Right lobe of liver (tissue), 6 donors: ENCODE measurements at regions not wholly inside any gene's neighbourhood (a gene's known extent, or its start where the extent isn't known, plus 50 kb on each side); places are given as distances from the start of the nearest gene placed in this dataset.

Source experiments
- ATAC-seq, 4 donors: fragments of 200-7000 bp; cut with Tn5 transposase; one replicate each; pipeline ENCODE4 v1.9.1; 2020; ENCODE audit warnings: mild to moderate bottlenecking in 4 of 4, moderate library complexity in 4 of 4
- DNase-seq, 3 donors: peaks; one replicate each; pipeline ENCODE4 v3.0.0-alpha.2; 2020
- H3K27ac ChIP-seq, 3 donors: fragments of 200-600 bp; one replicate each; pipeline ENCODE4 v1.8.0; 2022
- H3K27me3 ChIP-seq, 2 donors: fragments of 200-600 bp; one replicate each; pipeline ENCODE4 v1.8.0; 2022
- H3K36me3 ChIP-seq, 4 donors: fragments of 200-600 bp; sonication (generic) in 1 of 4; one replicate each; pipeline versions ENCODE4 v1.5.1 to v1.8.0; 2017 to 2022; ENCODE audit warnings: control low read depth in 1 of 4
- H3K4me1 ChIP-seq, 4 donors: fragments of 200-600 bp; sonication (generic) in 1 of 4; one replicate each; pipeline versions ENCODE4 v1.5.1 to v1.8.0; 2017 to 2022; ENCODE audit warnings: control low read depth in 1 of 4
- H3K4me3 ChIP-seq, 3 donors: fragments of 200-600 bp; one replicate each; pipeline ENCODE4 v1.8.0; 2022
- H3K9me3 ChIP-seq, 4 donors: fragments of 200-600 bp; sonication (generic) in 1 of 4; one replicate each; pipeline versions ENCODE4 v1.5.1 to v1.8.0; 2017 to 2022; ENCODE audit warnings: control low read depth in 1 of 4
- CTCF ChIP-seq, 4 donors: fragments of 200-600 bp in 3 of 4; fragments of 450-650 bp in 1 of 4; IDR thresholded peaks; one replicate each; pipeline versions ENCODE4 v1.5.1 to v1.8.0; 2016 to 2022; ENCODE audit warnings: antibody characterized with exemption in 4 of 4, mild to moderate bottlenecking in 2 of 4
- POLR2A ChIP-seq: fragments of 450-650 bp; IDR thresholded peaks from one replicate; pipeline ENCODE4 v1.6.1; 2017; ENCODE audit warnings: antibody characterized with exemption, mild to moderate bottlenecking
- WGBS: methylation state at CpG from one replicate; pipeline ENCODE4 v1.1.6; 2018; ENCODE audit warnings: low coverage, low lambda C conversion rate; ENCODE audit not compliant: insufficient coverage; ENCODE audit errors: missing lambda C conversion rate; 5-methylcytosine and 5-hydroxymethylcytosine counted together
- intact Hi-C, 2 donors: fragments of 100-400 bp; cut with DNase I; formaldehyde crosslinking; loops; one replicate each; pipeline versions ENCODE4 v1.11.2 to v1.14.1; 2022
- donor health status: DM: no; HTN: yes; CAD: no.
- donor health status: DM: no; HTN: no; CAD: no.
- donor health status: DM: no; HTN: no; CAD: no.
- donor health status: DM: no; HTN: yes; CAD: no.
- donor health status: DM: no; HTN: yes; CAD: no.

GRCh38 chr1:69220672-69221071 is 347.1 kb upstream of the LRRC7 start:
- Histone ChIP-seq H3K4me3 (no peak overlapping the region), H3K36me3 (no peaks in the 10 kb centered on the region), H3K27ac (no peak overlapping the region), H3K27me3 (no peaks in the 10 kb centered on the region), H3K9me3 (no peaks in the 10 kb centered on the region), H3K4me1 (no peaks in the 10 kb centered on the region)
- no peak for TF ChIP-seq CTCF (IDR thresholded peaks at IDR 0.05)
- 100% methylated on average over 1 of the region's 1 CpG for WGBS
- intact Hi-C loops = no loop called here
- DNase-seq (no peak), ATAC-seq (no peak)

GRCh38 chr1:69221524-69221923 is 346.2 kb upstream of the LRRC7 start:
- H3K27me3 ChIP-seq = no peaks in the 10 kb centered on the region
- 40% methylated on average over 1 of the region's 1 CpG for WGBS
- no peaks in the 10 kb centered on the region for H3K36me3 ChIP-seq
- ATAC-seq (no peak), DNase-seq (no peak)
- no peaks in the 10 kb centered on the region for H3K9me3 ChIP-seq
- TF ChIP-seq POLR2A (no peak), CTCF (IDR thresholded peaks at IDR 0.05) (no peak)
- intact Hi-C loops = no loop called here
- H3K27ac ChIP-seq = no peak overlapping the region
- no peak overlapping the region for H3K4me3 ChIP-seq
- H3K4me1 ChIP-seq = no peaks in the 10 kb centered on the region

- no peaks in the 10 kb centered on the region for H3K27me3 ChIP-seq
- no peaks in the 10 kb centered on the region for H3K4me1 ChIP-seq
- WGBS = 7% methylated on average over 1 of the region's 1 CpG
- DNase-seq (no peak), ATAC-seq (peak; percentile 19 to 61 (median 50))
- no peaks in the 10 kb centered on the region for H3K36me3 ChIP-seq
- no peak for TF ChIP-seq CTCF (IDR thresholded peaks at IDR 0.05)
- no peak for TF ChIP-seq POLR2A
- no peaks in the 10 kb centered on the region for H3K9me3 ChIP-seq
- intact Hi-C loops = no loop called here
- no peak overlapping the region for H3K27ac ChIP-seq
- no peak overlapping the region for H3K4me3 ChIP-seq
Observed at GRCh38 chr1:69223156-69223555, 344.6 kb upstream of the LRRC7 start.

- DNase-seq (no peak), ATAC-seq (no peak)
- no peak overlapping the region for H3K4me3 ChIP-seq
- WGBS = 0% methylated on average over 1 of the region's 1 CpG
- H3K27me3 ChIP-seq = no peaks in the 10 kb centered on the region
- H3K36me3 ChIP-seq = no peaks in the 10 kb centered on the region
- intact Hi-C loops = no loop called here
- H3K4me1 ChIP-seq = no peaks in the 10 kb centered on the region
- no peak overlapping the region for H3K27ac ChIP-seq
- TF ChIP-seq CTCF (IDR thresholded peaks at IDR 0.05) (no peak), POLR2A (no peak)
- no peaks in the 10 kb centered on the region for H3K9me3 ChIP-seq
Observed at GRCh38 chr1:69228501-69228900, 339.2 kb upstream of the LRRC7 start.

- H3K4me3 ChIP-seq = no peak overlapping the region
- H3K27ac ChIP-seq = no peak overlapping the region
- DNase-seq (no peak), ATAC-seq (no peak)
- H3K27me3 ChIP-seq = no peaks in the 10 kb centered on the region
- H3K9me3 ChIP-seq = no peaks in the 10 kb centered on the region
- intact Hi-C loops = no loop called here
- H3K4me1 ChIP-seq = no peaks in the 10 kb centered on the region
- TF ChIP-seq POLR2A = no peak
- no peak for TF ChIP-seq CTCF (IDR thresholded peaks at IDR 0.05)
- no peaks in the 10 kb centered on the region for H3K36me3 ChIP-seq
Observed at GRCh38 chr1:69230208-69230607, 337.5 kb upstream of the LRRC7 start.
